GM12878 (cell line): ENCODE measurements at regions not wholly inside any gene's neighbourhood (a gene's known extent, or its start where the extent isn't known, plus 50 kb on each side); places are given as distances from the start of the nearest gene placed in this dataset.
A peak's percentile ranks its signal among the peaks of the same experiment; 100 is the strongest.

ENCODE experiments used
- ATAC-seq: fragments of 200-7000 bp; cut with Tn5 transposase; 3 replicates; pipeline ENCODE4 v1.9.1; 2020; ENCODE audit warnings: mild to moderate bottlenecking, moderate library complexity
- BruUV-seq: library from RNA; stranded (reverse); fragments of 400-500 nt; replicated peaks from 2 replicates; lab custom pipeline; 2021; lab: Mats Ljungman, UMichigan
- CTCF ChIA-PET: fragments of 300-600 bp; sonication (Branson Sonifier 250); formaldehyde crosslinking; extraction: SDS; loops from one replicate; lab custom pipeline; 2021; ENCODE audit warnings: inconsistent platforms; lab: Yijun Ruan, JAX
- POLR2A ChIA-PET: fragments of 350-600 bp; formaldehyde crosslinking; extraction: SDS; loops from one replicate; lab custom pipeline; 2021; ENCODE audit warnings: inconsistent platforms; lab: Charles Lee
- RAD21 ChIA-PET: fragments of 300-600 bp; sonication (Branson Sonifier 250); formaldehyde crosslinking; loops from one replicate; lab custom pipeline; 2023; ENCODE audit warnings: antibody characterized with exemption; ENCODE audit not compliant: unreplicated experiment; lab: Charles Lee
- SMC1A ChIA-PET: fragments of 300-600 bp; sonication (Branson Sonifier 250); formaldehyde crosslinking; loops from one replicate; lab custom pipeline; 2023; ENCODE audit not compliant: unreplicated experiment, uncharacterized antibody; lab: Charles Lee
- DNase-seq: peaks from one replicate; pipeline ENCODE4 v3.0.0-alpha.2; 2011; ENCODE audit warnings: low read depth, low spot score
- FAIRE-seq: peaks from 3 replicates; lab custom pipeline; 2011; peaks lifted over from hg19 to GRCh38; lab: Jason Lieb, UNC
- H2AFZ ChIP-seq: 2 replicates; pipeline ENCODE4 v1.6.0; 2011; ENCODE audit warnings: low read depth, low read length, control low read depth; ENCODE audit not compliant: control insufficient read depth
- H3K27ac ChIP-seq: 2 replicates; pipeline ENCODE4 v1.5.1; 2011; ENCODE audit warnings: control low read depth; ENCODE audit not compliant: control insufficient read depth, insufficient read depth
- H3K27me3 ChIP-seq, 2 experiments: replicated peaks in 1 of 2; 2 replicates each; pipeline versions ENCODE4 v1.6.0 to v1.6.1; 2011; ENCODE audit warnings: low read length in 1 of 2; ENCODE audit not compliant: control insufficient read depth in 2 of 2, insufficient read depth in 2 of 2
- H3K36me3 ChIP-seq, 2 experiments: 2 replicates each; pipeline ENCODE4 v1.5.1; 2011; ENCODE audit warnings: low read length in 1 of 2; ENCODE audit not compliant: control insufficient read depth in 2 of 2, insufficient read depth in 2 of 2
- H3K4me1 ChIP-seq: 2 replicates; pipeline ENCODE4 v1.6.1; 2011; ENCODE audit warnings: mild to moderate bottlenecking, low read length, moderate library complexity, mixed read lengths; ENCODE audit not compliant: control insufficient read depth, insufficient read depth
- H3K4me2 ChIP-seq: 2 replicates; pipeline ENCODE4 v1.6.0; 2011; ENCODE audit warnings: control low read depth; ENCODE audit not compliant: control insufficient read depth, insufficient read depth
- H3K4me3 ChIP-seq: fragments of 200-600 bp; sonication (generic); 2 replicates; pipeline ENCODE4 v1.5.1; 2016
- H3K79me2 ChIP-seq: 2 replicates; pipeline ENCODE4 v1.6.0; 2011; ENCODE audit warnings: low read length; ENCODE audit not compliant: control insufficient read depth, insufficient read depth
- H3K9ac ChIP-seq: 2 replicates; pipeline ENCODE4 v1.8.0; 2011; ENCODE audit warnings: low read length, control low read depth, mixed read lengths; ENCODE audit not compliant: control insufficient read depth, insufficient read depth
- H3K9me3 ChIP-seq: replicated peaks from 3 replicates; pipeline ENCODE4 v1.5.1; 2011; ENCODE audit warnings: mild to moderate bottlenecking, low read length; ENCODE audit not compliant: control insufficient read depth, insufficient read depth
- H4K20me1 ChIP-seq: 2 replicates; pipeline ENCODE4 v1.6.0; 2011; ENCODE audit not compliant: control insufficient read depth, insufficient read depth
- EED ChIP-seq: sonication (generic); IDR thresholded peaks from 2 replicates; pipeline ENCODE4 v1.6.1; 2016; ENCODE audit warnings: antibody characterized with exemption, low read depth
- MXI1 ChIP-seq: fragments of 150-350 bp; IDR thresholded peaks from 2 replicates; pipeline ENCODE4 v1.6.1; 2011; ENCODE audit warnings: low read depth, mild to moderate bottlenecking, inconsistent platforms, low read length, improper control_type of control experiment
- NFYA ChIP-seq: IDR thresholded peaks from 2 replicates; pipeline ENCODE4 v1.6.1; 2011; ENCODE audit warnings: low read depth, mild to moderate bottlenecking, low read length, improper control_type of control experiment, borderline replicate concordance
- NR2C2 ChIP-seq: IDR thresholded peaks from 2 replicates; pipeline ENCODE4 v1.6.1; 2011; ENCODE audit warnings: borderline replicate concordance, low read depth; ENCODE audit not compliant: control insufficient read depth, insufficient read length
- POLR2A ChIP-seq: IDR thresholded peaks from 2 replicates; pipeline ENCODE4 v1.6.1; 2011; ENCODE audit warnings: low read depth, mild to moderate bottlenecking, low read length
- SMAD1 ChIP-seq: fragments of 450-650 bp; IDR thresholded peaks from 2 replicates; pipeline ENCODE4 v1.6.1; 2018; ENCODE audit warnings: mild to moderate bottlenecking, low read depth; ENCODE audit not compliant: partially characterized antibody
- SPI1 ChIP-seq: IDR thresholded peaks from 2 replicates; pipeline ENCODE4 v1.6.1; 2011; ENCODE audit warnings: low read depth, mild to moderate bottlenecking, low read length, moderate library complexity, borderline replicate concordance; ENCODE audit not compliant: insufficient read depth
- WRNIP1 ChIP-seq: IDR thresholded peaks from 2 replicates; pipeline ENCODE4 v1.6.1; 2011; ENCODE audit warnings: low read depth, low read length, improper control_type of control experiment, borderline replicate concordance
- ZSCAN29 ChIP-seq: fragments of 450-650 bp; IDR thresholded peaks from 2 replicates; pipeline ENCODE4 v1.6.1; 2017; ENCODE audit warnings: mild to moderate bottlenecking, moderate library complexity
- WGBS: methylation state at CpG from one replicate; pipeline ENCODE4 v1.1.6; 2016; ENCODE audit warnings: low lambda C conversion rate; ENCODE audit not compliant: insufficient replicate concordance, insufficient coverage; ENCODE audit errors: missing lambda C conversion rate; 5-methylcytosine and 5-hydroxymethylcytosine counted together
- in situ Hi-C: fragments of 300-500 bp; cut with MboI; formaldehyde crosslinking; loops from 9 replicates; pipeline ENCODE4 v1.14.3; 2018; ENCODE audit warnings: mixed read lengths
- intact Hi-C: fragments of 100-400 bp; cut with micrococcal nuclease; formaldehyde crosslinking; loops from one replicate; pipeline ENCODE4 v1.14.2; 2022; ENCODE audit not compliant: unreplicated experiment

GRCh38 chr3:30974071-30974470, 79.6 kb upstream of the GADL1 start:
- no peaks in the 10 kb centered on the region for H3K79me2 ChIP-seq
- WGBS = 17% methylated on average over 2 of the region's 2 CpGs
- H3K4me2 ChIP-seq = no peak overlapping the region
- intact Hi-C loops = no loop called here
- H3K4me1 ChIP-seq = no peaks in the 10 kb centered on the region
- CTCF ChIA-PET = interaction anchor here (1.1 to 1.5 kb wide), 2 partner anchors 8 to 159 kb away, joined by 4 to 5 read pairs; no protein-coding TSS in a partner anchor
- TF ChIP-seq NFYA (no peak), SMAD1 (no peak), POLR2A (no peak), ZSCAN29 (no peak), MXI1 (no peak), NR2C2 (no peak), WRNIP1 (no peak)
- no peak overlapping the region for H3K4me3 ChIP-seq
- H2AFZ ChIP-seq = no peak overlapping the region
- SMC1A ChIA-PET = interaction anchor here (1.0 to 4.5 kb wide), 2 partner anchors 10 to 235 kb away, joined by 3 to 31 read pairs; no protein-coding TSS in a partner anchor
- RAD21 ChIA-PET = interaction anchor here (1.0 kb wide), 1 partner anchor 11 kb away, joined by 3 read pairs; no protein-coding TSS in a partner anchor
- no peak for FAIRE-seq
- in situ Hi-C loops = no loop called here
- no peaks in the 10 kb centered on the region for H3K27me3 ChIP-seq
- no peak overlapping the region for H3K27ac ChIP-seq
- no peaks in the 10 kb centered on the region for H4K20me1 ChIP-seq
- H3K9me3 ChIP-seq = no peaks in the 10 kb centered on the region
- no peak for DNase-seq
- H3K36me3 ChIP-seq = no peaks in the 10 kb centered on the region
- POLR2A ChIA-PET = no interaction called here
- BruUV-seq = no TSS peak
- ATAC-seq = no peak
- no peak overlapping the region for H3K9ac ChIP-seq

- no peak for DNase-seq
- POLR2A ChIA-PET = interaction anchor here (0.6 kb wide), 1 partner anchor 967 kb away, joined by 6 read pairs; no protein-coding TSS in a partner anchor
- FAIRE-seq = no peak
- H4K20me1 ChIP-seq = no peaks in the 10 kb centered on the region
- H3K4me1 ChIP-seq = no peaks in the 10 kb centered on the region
- no peak overlapping the region for H3K9ac ChIP-seq
- no TSS peak for BruUV-seq
- no peak overlapping the region for H3K27ac ChIP-seq
- in situ Hi-C loops (no loop called here), intact Hi-C loops (no loop called here)
- no peak overlapping the region for H3K4me3 ChIP-seq
- CTCF ChIA-PET = interaction anchor here (1.0 kb wide), 1 partner anchor 10 kb away, joined by 3 read pairs; no protein-coding TSS in a partner anchor
- TF ChIP-seq SPI1 (peak; percentile 46; the same call in 1 of the 2 replicates), EED (no peak)
- SMC1A ChIA-PET = interaction anchor here (1.3 to 1.4 kb wide), 2 partner anchors 11 to 43 kb away, joined by 3 to 5 read pairs; no protein-coding TSS in a partner anchor
- H2AFZ ChIP-seq = no peak overlapping the region
- H3K4me2 ChIP-seq = no peak overlapping the region
- no peaks in the 10 kb centered on the region for H3K27me3 ChIP-seq
- WGBS = 0% methylated on average over 1 of the region's 1 CpG
- H3K79me2 ChIP-seq = no peaks in the 10 kb centered on the region
- no peaks in the 10 kb centered on the region for H3K9me3 ChIP-seq
- peak; percentile 34; the same call in 2 of the 3 replicates for ATAC-seq
- RAD21 ChIA-PET = interaction anchor here (1.3 kb wide), 1 partner anchor 10 kb away, joined by 3 read pairs; no protein-coding TSS in a partner anchor
- H3K36me3 ChIP-seq = no peaks in the 10 kb centered on the region
Measured at GRCh38 chr3:30977592-30977991, 83.1 kb upstream of the GADL1 start.
